Suppressor macrophage (primary cell): ENCODE measurements at regions not wholly inside any gene's neighbourhood (a gene's known extent, or its start where the extent isn't known, plus 50 kb on each side); places are given as distances from the start of the nearest gene placed in this dataset.

ENCODE experiments used
- DNase-seq, 4 experiments: peaks; one replicate each; pipeline ENCODE4 v3.0.0-alpha.2; 2020 to 2022

DNA sequence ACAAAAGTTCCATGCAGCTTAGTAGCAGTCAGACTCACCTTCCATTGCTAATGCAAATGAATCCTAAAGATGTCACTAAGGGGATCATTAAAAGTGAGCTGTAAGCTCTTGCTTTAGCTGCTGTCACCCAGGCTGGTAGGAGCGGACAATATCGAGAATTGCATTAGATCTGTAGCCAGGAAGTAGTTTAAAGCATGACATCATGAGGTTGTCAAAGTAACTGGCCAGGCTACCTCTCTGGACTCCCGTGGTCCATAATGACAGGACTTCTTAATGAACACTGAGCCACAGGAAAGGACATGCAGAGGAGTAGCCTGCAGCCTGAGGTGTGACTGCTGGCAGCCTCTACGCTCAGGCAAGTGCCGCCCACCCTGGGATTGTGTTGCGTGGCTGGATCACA, 522.3 kb upstream of the NBEA start:
- no peak for DNase-seq

DNA sequence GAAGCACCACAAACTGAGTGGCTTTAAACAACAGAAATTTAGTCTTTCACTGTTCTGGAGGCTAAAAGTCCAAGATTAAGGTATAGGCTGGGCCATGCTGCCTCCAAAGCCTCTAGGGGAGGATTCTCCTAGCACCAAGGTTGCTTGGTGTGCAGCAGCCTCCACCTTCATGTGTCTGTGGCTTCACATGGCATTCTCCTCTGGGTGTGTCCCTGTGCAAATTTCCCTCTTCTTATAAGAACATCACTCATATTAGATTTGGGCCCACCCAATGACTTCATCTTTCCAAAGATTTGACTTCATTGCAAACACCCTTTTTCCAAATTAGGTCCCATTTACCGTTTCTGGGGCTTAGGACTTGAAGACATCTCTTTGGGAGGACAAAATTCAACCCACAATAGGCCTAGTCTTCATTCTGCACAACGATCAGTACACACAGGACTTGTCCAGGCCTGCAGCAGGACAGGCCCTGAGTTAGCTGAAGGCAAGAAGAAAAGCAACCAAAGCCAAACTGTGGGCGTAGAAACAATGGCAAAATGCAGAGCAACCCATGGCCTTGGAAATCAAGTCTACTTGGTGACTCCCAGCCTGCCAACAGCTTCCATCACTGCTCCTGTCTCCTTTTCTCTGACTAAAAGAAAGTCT, 521.2 kb upstream of the NBEA start:
- no peak for DNase-seq

DNA sequence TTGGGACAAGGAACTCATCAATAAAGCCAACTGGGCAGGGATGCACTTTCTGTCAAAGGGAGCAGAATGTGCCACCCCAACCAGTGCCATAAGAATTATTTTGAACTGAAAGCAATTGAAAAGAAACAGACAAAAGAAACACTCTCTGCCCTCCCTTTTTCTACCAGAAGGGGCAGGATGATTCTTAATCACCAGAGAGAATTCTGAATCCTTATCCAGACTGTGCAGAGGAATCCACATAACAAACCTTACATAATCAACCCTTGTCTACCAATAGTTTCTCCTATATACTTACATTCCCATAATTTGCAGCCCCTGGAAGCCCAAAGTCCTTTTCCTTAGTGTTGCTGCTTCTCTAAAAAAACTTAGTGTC, 520.7 kb upstream of the NBEA start:
- DNase-seq: no peak

DNA sequence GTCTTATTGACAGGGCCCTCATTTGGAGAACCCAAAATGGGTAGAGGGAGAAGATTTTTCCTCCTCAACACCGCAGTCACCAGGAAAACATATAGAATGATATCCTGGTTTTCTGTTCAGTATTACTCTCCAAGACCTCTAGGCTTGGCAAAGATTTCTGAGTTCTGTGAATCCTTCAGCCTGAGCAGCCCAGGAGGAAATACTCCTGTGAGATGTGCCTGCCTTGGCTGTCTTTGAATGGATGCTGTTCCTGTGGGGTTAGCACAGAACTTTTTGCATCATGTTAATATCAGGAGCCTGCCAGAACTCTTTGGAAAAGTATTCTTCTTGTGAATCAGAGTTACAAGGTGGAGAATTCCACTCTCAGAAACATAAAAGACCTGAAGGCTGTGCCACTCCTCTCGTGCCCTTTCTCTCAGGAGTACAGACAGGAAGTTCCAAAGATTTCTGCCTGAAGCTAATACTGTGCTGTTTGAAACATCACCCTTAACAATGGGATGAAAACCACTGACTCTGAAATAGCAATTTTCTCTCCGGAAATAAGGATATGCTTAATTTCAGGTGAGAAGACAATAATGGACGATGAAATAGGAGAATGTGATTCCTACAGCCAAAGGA, 520.1 kb upstream of the NBEA start:
- DNase-seq: no peak

DNA sequence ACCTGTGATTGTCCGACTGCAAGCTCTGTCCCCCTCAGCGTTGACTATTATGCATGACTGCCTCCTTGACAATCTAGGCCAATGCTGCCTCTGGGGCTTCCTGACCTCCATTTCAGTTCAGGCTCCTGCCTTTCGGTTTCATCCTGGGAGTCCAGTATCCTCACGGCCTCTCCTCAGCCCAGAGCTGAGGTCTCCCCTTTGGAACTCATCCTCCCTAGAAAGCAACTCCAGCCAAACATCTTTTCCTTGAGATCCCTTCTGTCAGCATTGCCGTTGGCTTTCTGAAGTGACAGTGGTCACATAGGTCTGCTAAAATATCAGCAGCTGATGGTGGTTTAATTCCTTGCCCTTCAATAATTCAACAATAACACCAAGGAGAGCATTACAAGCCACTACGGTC, 519.1 kb upstream of the NBEA start:
- DNase-seq: no peak

DNA sequence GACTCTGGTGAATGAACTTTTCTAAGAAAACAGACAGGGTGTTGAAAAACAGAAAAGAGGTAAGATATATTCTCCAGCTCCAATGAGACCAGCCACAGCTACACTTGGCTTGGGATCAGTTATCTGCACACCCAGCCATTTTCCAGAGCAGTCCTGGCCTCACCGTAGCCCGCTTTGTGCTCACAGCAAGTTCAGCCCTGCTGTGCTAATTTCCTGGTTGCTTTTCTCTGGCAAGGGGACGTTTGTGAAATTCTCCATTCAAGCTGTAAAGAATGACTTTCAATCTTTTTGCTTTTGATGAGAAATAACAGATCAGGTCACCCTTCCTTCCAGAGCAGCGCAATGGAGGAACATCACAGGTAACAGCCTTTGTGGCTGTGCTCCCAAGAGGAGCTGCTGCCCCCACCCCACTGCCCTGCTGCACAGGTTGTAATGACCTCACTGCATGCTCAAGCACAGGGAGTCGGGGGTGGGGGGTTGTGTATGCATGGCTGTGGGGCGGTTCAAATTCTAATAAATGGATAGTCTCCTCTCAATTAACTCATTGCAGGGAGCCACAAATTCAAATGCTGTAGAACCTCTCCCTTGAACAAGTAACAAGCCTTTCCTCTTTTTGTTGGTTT, 516.6 kb upstream of the NBEA start:
- no peak for DNase-seq

DNA sequence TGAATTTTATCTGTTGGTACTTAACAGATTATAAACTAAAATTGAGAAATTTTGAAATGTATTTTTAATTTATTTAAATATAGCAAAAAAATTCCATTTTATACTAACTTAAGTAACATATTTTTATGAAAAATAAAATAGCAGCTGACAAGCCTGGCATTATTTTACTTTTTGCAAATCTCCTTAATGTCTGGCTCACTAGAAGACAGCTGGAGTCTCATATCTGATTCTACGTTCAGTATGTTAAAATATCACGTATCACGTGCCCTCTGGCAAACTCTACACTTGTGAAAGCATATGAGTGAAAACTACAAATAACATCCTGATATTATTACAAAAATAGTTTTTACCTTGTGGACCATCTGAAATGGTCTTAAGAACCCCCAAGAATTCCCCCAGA, 513.2 kb upstream of the NBEA start:
- DNase-seq: no peak

DNA sequence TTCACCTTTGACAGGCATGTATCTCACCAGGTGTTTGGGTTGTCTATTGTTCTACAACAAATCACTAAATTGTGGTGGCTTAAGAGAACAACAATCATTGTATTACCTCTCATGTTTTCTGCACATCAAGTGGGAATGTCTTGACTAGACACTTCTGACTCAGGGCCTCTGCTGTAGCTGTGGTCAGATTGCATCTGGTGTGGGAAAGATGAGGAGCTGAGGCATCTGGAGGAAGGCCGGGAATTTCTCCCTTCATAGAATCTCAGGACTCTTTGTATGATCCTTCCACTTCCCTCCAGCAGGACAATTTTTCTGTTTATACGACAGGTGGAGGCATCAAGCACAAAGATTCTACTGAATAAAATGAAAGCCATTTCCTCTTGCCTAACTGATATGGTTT, 511.8 kb upstream of the NBEA start:
- no peak for DNase-seq

DNA sequence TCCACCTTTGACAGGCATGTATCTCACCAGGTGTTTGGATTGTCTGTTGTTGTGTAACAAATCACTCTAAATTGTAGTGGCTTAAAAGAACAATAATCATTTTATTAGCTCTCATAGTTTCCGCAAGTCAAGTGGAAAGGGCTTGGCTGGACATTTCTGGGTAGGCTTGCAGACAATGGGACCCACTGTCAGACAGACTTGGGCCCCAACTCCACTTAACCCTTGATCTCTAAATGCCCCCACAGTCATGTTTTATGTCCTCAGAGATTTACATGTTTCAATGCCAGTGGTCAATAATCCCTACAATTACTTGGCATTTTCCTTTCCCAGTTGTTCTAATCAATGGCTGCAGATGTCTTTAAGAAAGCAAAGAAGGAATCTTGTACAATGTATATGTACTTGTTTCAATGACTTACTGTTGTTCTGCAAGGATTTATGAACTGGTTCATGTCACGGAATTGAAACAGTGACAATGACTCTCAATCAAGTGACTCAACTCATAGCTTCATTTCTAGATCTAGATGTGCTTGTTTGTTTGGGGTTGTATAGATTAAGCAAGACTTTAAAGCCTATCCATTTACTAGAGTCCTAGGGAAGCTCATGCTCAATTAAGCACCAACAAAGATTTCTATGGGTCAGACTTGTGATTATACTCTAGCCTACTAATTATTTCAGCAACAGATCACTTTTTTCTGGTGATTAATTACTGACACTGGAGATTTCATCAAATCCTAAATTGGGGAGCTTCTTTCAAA, 510.1 kb upstream of the NBEA start:
- DNase-seq: no peak

DNA sequence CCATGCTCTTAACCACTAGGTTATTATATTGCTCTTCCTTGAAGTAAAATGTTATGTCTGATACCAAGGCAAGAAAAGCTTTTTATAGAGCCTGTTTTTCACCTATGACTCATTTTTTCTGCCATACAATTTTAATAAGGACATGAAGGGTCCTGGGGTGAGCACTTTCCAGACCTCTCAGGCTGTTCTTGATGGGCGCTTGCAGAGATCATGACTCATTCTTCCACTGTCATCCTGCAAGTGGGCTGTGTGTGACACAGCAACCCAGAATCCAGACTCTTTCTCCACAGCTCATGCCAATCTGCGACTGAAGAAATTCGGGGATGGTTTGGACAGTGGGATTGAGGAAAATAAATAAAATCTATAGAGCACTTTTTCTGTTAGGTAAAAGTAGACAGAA, 506.7 kb upstream of the NBEA start:
- DNase-seq: no peak

DNA sequence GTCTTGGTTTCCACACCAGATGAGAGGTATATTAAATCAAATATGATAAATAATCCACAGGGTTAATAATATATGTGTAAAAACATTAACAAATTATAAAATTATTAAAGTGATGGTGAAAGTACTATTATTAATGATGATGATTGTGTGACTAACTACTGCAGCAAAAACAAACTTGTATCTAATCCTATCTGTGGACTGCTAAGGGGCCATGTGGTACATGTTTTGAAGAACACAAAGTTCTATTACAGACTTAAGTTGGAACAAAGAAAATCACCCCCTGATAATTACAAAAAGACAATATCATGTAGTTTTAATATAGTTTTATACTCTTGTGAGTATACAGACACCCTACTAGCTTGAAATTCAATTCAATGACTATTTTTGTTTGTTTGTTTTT, 504.2 kb upstream of the NBEA start:
- DNase-seq: no peak

DNA sequence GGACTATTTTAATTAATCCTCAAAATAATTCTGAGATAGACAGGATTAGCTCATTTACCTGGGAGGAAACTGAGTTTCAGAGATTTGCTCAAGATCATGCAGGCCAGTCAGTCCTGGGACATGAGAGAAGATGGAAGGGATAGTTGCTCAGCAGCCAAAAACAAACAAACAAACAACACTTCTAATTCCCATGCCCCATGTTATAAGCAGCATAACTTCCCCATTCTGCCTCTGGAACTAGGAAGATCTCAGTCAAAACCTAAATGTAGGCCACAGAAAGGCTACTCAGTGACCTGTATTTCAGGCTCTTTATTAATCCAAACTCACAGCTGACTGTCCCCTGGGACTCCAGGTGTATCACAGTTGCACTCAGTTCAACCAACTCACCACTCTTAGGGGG, 489.2 kb upstream of the NBEA start:
- DNase-seq: no peak

DNA sequence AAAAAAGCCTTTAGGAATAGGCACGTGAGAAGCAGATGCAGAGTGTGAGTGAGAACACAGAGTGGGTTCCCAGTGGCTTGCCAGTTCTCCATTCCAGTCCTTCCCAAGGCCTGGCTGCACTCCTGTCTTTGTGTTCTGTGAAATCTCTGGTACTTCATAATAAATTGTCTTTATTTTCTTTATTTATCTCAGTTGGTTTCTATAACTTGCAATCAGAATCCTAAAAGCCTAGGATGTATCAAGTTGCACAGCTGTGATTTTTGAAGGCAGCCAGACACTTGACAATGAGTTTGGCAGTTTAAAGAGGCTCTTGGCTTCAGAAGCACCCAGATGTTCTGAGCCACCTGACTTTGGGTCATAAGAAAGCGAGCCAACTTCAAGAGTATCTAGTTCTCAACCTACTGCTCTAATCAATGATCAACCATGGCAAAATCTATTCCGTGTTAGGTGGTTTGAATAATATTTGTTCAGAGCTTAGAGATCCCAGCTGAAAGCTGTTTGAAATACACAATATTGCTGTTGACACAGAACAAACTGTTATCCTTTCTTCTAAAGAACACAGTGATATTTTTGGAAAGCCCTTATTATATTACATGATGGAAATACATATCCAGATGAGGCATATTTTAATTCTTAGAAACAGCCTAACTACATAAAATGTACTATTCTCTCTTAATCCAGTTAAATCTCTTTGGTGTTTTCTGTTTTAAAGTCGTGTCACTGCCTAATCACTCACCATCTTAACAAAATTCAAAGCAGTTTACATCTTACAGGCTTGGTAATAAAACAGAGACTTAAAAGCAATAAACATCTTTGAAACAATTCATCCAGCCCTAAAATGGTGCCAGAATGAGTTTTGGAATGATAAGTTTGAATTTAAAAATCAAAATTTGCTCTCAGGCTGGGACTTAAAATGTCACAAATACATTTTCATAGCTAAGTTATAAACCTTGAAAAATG, 483.0 kb upstream of the NBEA start:
- no peak for DNase-seq

DNA sequence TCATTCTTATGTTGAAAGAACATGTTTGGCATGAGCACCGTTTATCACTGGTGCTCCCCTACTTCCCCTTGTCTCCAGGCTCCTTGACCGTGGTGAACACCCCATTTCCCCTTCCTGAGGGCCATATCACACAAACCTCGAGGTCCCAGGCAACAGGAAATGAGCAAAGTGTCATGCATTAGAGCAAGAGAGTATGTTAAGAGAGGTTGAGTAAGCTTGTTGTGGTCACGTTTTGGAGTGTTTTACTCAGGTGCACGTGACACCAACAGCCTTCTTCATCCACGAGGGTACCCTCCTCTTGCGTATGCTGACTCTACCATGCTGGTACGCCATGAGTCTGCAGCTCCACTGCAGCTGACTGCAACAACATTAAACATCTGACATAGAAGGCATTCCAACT, 482.2 kb upstream of the NBEA start:
- DNase-seq: no peak

DNA sequence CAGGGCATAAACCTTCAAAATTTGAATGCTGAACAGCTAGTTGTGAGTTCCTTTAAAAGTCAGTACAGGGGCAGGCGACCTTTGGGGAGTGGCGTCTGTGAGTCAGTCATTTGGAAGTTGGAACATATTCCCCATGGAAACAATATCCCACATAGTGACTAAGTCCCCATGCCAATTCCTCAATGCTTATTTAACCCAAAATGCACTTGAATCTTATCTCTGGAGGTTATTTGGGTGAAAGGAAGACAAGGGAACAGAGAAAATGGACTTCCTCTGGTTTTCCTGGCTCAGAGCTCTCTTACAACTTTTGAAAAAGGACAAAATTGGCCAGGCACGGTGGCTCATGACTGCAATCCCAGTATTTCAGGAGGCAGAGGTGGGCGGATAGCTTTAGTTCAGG, 479.2 kb upstream of the NBEA start:
- no peak for DNase-seq

DNA sequence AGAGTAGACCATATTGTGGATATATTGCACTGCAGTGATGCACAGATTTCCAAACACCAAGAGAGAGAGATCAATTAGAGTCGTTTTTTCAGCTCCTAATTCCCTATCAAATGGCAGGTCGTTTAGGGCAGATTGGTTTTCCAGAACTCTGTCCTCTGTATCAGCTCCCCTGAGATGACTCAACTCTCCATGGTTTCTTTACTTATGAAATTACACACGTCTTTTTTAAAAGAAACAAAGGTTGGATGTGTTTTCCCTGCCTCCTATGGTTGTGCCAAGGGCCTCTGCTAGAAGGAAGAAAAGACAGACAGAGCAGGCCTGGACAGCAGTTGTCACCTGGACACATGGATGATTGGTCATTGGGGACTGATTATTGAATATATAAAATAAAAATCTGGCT, 478.1 kb upstream of the NBEA start:
- DNase-seq: no peak

DNA sequence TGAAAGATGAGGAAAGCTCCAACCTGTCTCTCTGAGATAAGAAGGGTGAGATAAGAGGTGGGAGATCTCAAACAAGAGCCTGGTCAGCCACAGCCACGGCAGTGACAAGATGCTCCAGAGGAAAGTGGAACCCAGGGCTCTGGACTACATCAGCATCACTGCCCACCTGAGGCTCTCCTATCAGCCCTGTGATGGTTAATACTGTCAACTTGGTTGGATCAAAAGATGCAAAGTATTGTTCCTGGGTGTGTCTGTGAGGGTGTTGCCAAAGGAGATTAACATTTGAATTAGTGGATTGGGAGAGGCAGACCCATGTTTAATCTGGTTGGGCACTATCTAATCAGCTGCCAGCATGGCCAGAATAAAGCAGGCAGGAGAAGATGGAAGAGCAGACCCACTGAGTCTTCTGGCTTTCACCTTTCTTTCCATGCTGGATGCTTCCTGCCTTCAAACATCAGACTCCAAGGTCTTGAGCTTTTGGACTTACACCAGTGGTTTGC, 476.6 kb upstream of the NBEA start:
- DNase-seq: no peak

DNA sequence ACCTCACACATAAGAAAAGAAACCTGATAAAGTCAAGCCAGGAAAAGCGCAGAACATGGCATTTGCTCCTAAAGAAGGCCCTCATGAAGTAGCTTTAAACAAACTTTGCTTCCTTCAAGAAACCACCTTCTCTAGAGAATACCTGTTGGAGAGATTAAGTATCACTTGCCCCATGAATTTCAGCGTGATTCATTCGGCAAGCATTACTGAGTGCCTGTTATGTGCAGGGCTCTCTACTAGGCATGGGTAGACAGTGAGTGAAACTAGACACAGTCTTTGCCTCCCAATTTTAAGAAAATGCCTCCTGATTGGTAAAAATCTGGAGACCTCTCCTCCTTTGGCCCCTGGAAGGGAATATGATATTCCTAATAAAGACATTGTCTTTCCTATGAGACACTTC, 475.8 kb upstream of the NBEA start:
- no peak for DNase-seq

DNA sequence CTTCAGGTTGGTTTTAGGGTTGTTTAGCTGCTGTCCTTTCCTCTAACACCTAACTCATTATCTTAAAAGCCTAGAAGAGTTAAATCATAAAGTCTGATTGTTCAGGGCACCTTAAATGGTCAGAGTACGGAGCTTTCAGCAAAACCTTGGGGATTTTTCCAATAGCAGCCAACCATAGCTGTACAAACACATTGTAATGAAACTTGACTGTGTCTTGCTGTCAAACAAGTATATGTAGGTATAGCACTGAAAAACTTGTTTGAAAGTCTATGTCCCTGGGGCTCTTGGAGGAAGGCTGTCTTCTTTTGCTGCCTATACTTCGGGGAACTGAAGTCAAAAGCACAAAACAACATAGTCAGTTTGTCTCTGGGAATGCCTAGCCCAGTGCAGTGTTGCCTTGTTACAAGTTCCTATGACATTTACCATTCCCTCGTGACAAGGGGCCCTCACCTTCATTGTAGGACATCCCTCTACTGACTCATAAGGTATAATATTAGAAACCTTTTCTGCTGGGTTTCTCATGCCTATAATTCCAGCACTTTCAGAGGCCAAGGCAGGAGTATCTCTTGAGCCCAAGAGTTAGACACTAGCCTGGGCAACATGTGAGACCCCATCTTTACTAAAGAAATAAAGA, 474.5 kb upstream of the NBEA start:
- no peak for DNase-seq

DNA sequence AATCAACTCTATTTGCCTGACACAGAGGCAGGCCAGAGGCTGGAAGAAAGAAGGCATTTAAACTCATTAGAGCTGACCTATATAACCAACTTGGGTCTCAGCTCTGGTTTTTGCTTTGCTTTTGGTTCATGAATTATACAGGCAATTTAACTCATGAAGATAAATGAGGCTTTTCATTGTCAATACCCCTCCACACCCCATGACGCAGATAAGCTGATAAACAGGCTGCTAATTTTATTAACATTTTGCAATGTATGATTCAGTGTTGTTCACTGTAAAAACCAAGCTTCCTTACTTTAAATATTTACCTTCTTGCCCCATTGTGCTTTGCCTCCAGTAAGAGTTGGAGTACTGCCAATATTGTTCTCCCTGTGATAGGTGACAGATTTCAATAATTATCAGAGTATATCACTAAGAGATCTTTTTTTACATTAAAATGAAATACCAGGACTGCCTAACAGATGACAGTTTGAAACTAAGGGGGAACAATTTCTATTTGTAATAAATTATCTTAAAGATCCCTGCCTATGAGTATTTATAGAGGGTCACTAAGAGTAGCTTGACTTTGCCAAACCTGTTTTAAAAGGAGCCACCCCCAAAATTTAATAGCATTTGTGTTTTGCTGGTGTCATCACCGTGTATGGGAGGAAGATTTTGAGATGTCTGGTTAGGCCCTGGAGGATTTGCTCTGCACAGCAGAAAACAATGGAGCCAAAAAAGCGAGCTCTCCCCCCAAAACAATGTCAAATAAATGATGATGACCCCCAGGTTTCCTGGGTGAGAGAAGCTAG, 472.7 kb upstream of the NBEA start:
- no peak for DNase-seq

DNA sequence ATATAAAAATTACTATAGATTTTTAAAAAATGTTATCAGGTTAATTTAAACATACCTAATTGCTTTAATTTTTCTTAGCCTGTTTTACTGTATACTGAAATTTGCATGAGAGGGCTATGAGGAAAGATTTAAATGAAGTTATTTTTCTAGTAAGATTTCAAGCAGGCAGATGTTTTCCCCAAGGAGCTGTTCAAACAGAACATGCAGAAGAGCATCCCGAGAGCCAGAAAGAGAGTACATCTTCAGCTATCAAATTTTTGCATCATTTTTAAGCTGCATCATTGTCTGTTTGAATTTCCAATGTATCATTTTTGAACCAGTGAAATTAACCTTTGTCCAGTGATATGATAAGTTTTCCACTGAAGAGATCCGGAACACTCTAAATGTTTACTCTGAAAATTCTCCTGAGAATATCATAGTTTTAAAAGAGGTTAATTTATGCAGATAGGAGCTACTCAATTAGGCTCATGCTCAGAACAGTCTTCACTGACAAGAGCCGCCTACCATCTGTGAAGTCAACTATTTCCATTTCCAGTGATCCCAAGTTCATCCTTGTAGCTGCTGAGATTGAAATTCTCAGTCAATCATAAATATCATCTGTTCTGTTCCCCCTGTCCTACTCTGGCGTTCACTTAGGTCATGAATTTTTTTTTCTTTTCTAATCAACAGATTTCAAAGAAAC, 467.7 kb upstream of the NBEA start:
- DNase-seq: no peak
